LNCAP (cell line): ENCODE measurements at regions not wholly inside any gene's neighbourhood (a gene's known extent, or its start where the extent isn't known, plus 50 kb on each side); places are given as distances from the start of the nearest gene placed in this dataset.

ENCODE experiments used
- CTCF ChIP-seq: fragments of 450-650 bp; IDR thresholded peaks from 2 replicates; pipeline ENCODE4 v1.5.1; 2017; ENCODE audit warnings: mild to moderate bottlenecking

- TF ChIP-seq CTCF = no peak
These were observed 141.9 kb upstream of the FAM241A start for GRCh38 chr4:112003231-112003907.

- TF ChIP-seq CTCF = no peak
These were observed 140.2 kb upstream of the FAM241A start for GRCh38 chr4:112005027-112005426.

GRCh38 chr4:112007391-112007790, 137.9 kb upstream of the FAM241A start:
- TF ChIP-seq CTCF = no peak

- no peak for TF ChIP-seq CTCF
These were observed 129.3 kb upstream of the FAM241A start for GRCh38 chr4:112015960-112016359.

GRCh38 chr4:112023402-112023950, 121.8 kb upstream of the FAM241A start:
- TF ChIP-seq CTCF = no peak

GRCh38 chr4:112026058-112026457, 119.2 kb upstream of the FAM241A start:
- TF ChIP-seq CTCF = no peak

- TF ChIP-seq CTCF = no peak
These were observed 115.5 kb upstream of the FAM241A start for GRCh38 chr4:112029771-112030171.
